GM12878 (cell line): ENCODE measurements at regions not wholly inside any gene's neighbourhood (a gene's known extent, or its start where the extent isn't known, plus 50 kb on each side); places are given as distances from the start of the nearest gene placed in this dataset.

Experiments used
- ATAC-seq: fragments of 200-7000 bp; cut with Tn5 transposase; 3 replicates; pipeline ENCODE4 v1.9.1; 2020; ENCODE audit warnings: mild to moderate bottlenecking, moderate library complexity
- BruUV-seq: library from RNA; stranded (reverse); fragments of 400-500 nt; replicated peaks from 2 replicates; lab custom pipeline; 2021; lab: Mats Ljungman, UMichigan
- CTCF ChIA-PET: fragments of 300-600 bp; sonication (Branson Sonifier 250); formaldehyde crosslinking; extraction: SDS; loops from one replicate; lab custom pipeline; 2021; ENCODE audit warnings: inconsistent platforms; lab: Yijun Ruan, JAX
- POLR2A ChIA-PET: fragments of 350-600 bp; formaldehyde crosslinking; extraction: SDS; loops from one replicate; lab custom pipeline; 2021; ENCODE audit warnings: inconsistent platforms; lab: Charles Lee
- RAD21 ChIA-PET: fragments of 300-600 bp; sonication (Branson Sonifier 250); formaldehyde crosslinking; loops from one replicate; lab custom pipeline; 2023; ENCODE audit warnings: antibody characterized with exemption; ENCODE audit not compliant: unreplicated experiment; lab: Charles Lee
- SMC1A ChIA-PET: fragments of 300-600 bp; sonication (Branson Sonifier 250); formaldehyde crosslinking; loops from one replicate; lab custom pipeline; 2023; ENCODE audit not compliant: unreplicated experiment, uncharacterized antibody; lab: Charles Lee
- DNase-seq: peaks from one replicate; pipeline ENCODE4 v3.0.0-alpha.2; 2011; ENCODE audit warnings: low read depth, low spot score
- FAIRE-seq: peaks from 3 replicates; lab custom pipeline; 2011; peaks lifted over from hg19 to GRCh38; lab: Jason Lieb, UNC
- H2AFZ ChIP-seq: 2 replicates; pipeline ENCODE4 v1.6.0; 2011; ENCODE audit warnings: low read depth, low read length, control low read depth; ENCODE audit not compliant: control insufficient read depth
- H3K27ac ChIP-seq: 2 replicates; pipeline ENCODE4 v1.5.1; 2011; ENCODE audit warnings: control low read depth; ENCODE audit not compliant: control insufficient read depth, insufficient read depth
- H3K27me3 ChIP-seq, 2 experiments: replicated peaks in 1 of 2; 2 replicates each; pipeline versions ENCODE4 v1.6.0 to v1.6.1; 2011; ENCODE audit warnings: low read length in 1 of 2; ENCODE audit not compliant: control insufficient read depth in 2 of 2, insufficient read depth in 2 of 2
- H3K36me3 ChIP-seq, 2 experiments: 2 replicates each; pipeline ENCODE4 v1.5.1; 2011; ENCODE audit warnings: low read length in 1 of 2; ENCODE audit not compliant: control insufficient read depth in 2 of 2, insufficient read depth in 2 of 2
- H3K4me1 ChIP-seq: 2 replicates; pipeline ENCODE4 v1.6.1; 2011; ENCODE audit warnings: mild to moderate bottlenecking, low read length, moderate library complexity, mixed read lengths; ENCODE audit not compliant: control insufficient read depth, insufficient read depth
- H3K4me2 ChIP-seq: 2 replicates; pipeline ENCODE4 v1.6.0; 2011; ENCODE audit warnings: control low read depth; ENCODE audit not compliant: control insufficient read depth, insufficient read depth
- H3K4me3 ChIP-seq: fragments of 200-600 bp; sonication (generic); 2 replicates; pipeline ENCODE4 v1.5.1; 2016
- H3K79me2 ChIP-seq: 2 replicates; pipeline ENCODE4 v1.6.0; 2011; ENCODE audit warnings: low read length; ENCODE audit not compliant: control insufficient read depth, insufficient read depth
- H3K9ac ChIP-seq: 2 replicates; pipeline ENCODE4 v1.8.0; 2011; ENCODE audit warnings: low read length, control low read depth, mixed read lengths; ENCODE audit not compliant: control insufficient read depth, insufficient read depth
- H3K9me3 ChIP-seq: replicated peaks from 3 replicates; pipeline ENCODE4 v1.5.1; 2011; ENCODE audit warnings: mild to moderate bottlenecking, low read length; ENCODE audit not compliant: control insufficient read depth, insufficient read depth
- H4K20me1 ChIP-seq: 2 replicates; pipeline ENCODE4 v1.6.0; 2011; ENCODE audit not compliant: control insufficient read depth, insufficient read depth
- BMI1 ChIP-seq: fragments of 450-650 bp; IDR thresholded peaks from 2 replicates; pipeline ENCODE4 v1.6.1; 2016; ENCODE audit warnings: mild to moderate bottlenecking, moderate library complexity, borderline replicate concordance
- NFYB ChIP-seq: IDR thresholded peaks from 2 replicates; pipeline ENCODE4 v1.6.1; 2011; ENCODE audit warnings: low read depth, mild to moderate bottlenecking, low read length, improper control_type of control experiment, moderate library complexity; ENCODE audit not compliant: insufficient read depth
- WGBS: methylation state at CpG from one replicate; pipeline ENCODE4 v1.1.6; 2016; ENCODE audit warnings: low lambda C conversion rate; ENCODE audit not compliant: insufficient replicate concordance, insufficient coverage; ENCODE audit errors: missing lambda C conversion rate; 5-methylcytosine and 5-hydroxymethylcytosine counted together
- in situ Hi-C: fragments of 300-500 bp; cut with MboI; formaldehyde crosslinking; loops from 9 replicates; pipeline ENCODE4 v1.14.3; 2018; ENCODE audit warnings: mixed read lengths
- intact Hi-C: fragments of 100-400 bp; cut with micrococcal nuclease; formaldehyde crosslinking; loops from one replicate; pipeline ENCODE4 v1.14.2; 2022; ENCODE audit not compliant: unreplicated experiment
- TF ChIP-seq, protein P1 (sequence below): fragments of 450-650 bp; IDR thresholded peaks from 2 replicates; pipeline ENCODE4 v1.6.1; 2016; ENCODE audit warnings: mild to moderate bottlenecking
- TF ChIP-seq, protein P2 (sequence below): fragments of 450-650 bp; IDR thresholded peaks from 2 replicates; pipeline ENCODE4 v1.6.1; 2018; ENCODE audit warnings: borderline replicate concordance, mild to moderate bottlenecking; ENCODE audit not compliant: partially characterized antibody
- TF ChIP-seq, protein P3 (sequence below): fragments of 450-650 bp; formaldehyde crosslinking; IDR thresholded peaks from 2 replicates; pipeline ENCODE4 v1.5.0; 2022; ENCODE audit warnings: mild to moderate bottlenecking, missing genetic modification characterization

DNA sequence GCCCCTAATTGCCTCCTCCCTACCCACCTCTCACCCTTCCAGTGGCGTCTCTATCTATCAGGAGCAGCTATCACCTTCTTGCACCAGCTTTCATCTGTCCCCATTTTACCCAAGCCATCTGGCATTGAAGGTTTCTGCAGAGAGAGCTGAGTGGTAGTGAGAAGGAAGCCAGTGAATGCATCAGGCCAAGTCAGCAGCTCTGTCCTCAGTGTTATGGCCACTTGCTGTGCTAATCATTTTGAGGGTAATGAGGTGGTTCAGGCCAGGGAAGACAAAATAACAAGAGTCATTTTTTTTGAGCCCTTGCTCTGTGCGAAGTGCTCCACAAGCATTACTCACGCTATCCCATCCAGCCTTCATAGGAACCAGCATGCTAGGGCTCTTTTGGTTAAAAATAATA lies 164.7 kb downstream of the SUDS3 start (continued):
- TF ChIP-seq, protein P1, sequence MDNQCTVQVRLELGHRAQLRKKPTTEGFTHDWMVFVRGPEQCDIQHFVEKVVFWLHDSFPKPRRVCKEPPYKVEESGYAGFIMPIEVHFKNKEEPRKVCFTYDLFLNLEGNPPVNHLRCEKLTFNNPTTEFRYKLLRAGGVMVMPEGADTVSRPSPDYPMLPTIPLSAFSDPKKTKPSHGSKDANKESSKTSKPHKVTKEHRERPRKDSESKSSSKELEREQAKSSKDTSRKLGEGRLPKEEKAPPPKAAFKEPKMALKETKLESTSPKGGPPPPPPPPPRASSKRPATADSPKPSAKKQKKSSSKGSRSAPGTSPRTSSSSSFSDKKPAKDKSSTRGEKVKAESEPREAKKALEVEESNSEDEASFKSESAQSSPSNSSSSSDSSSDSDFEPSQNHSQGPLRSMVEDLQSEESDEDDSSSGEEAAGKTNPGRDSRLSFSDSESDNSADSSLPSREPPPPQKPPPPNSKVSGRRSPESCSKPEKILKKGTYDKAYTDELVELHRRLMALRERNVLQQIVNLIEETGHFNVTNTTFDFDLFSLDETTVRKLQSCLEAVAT, result no peak
- TF ChIP-seq BMI1, result no peak
- TF ChIP-seq, protein P2, sequence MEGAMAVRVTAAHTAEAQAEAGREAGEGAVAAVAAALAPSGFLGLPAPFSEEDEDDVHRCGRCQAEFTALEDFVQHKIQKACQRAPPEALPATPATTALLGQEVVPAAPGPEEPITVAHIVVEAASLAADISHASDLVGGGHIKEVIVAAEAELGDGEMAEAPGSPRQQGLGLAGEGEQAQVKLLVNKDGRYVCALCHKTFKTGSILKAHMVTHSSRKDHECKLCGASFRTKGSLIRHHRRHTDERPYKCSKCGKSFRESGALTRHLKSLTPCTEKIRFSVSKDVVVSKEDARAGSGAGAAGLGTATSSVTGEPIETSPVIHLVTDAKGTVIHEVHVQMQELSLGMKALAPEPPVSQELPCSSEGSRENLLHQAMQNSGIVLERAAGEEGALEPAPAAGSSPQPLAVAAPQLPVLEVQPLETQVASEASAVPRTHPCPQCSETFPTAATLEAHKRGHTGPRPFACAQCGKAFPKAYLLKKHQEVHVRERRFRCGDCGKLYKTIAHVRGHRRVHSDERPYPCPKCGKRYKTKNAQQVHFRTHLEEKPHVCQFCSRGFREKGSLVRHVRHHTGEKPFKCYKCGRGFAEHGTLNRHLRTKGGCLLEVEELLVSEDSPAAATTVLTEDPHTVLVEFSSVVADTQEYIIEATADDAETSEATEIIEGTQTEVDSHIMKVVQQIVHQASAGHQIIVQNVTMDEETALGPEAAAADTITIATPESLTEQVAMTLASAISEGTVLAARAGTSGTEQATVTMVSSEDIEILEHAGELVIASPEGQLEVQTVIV, result no peak

DNA sequence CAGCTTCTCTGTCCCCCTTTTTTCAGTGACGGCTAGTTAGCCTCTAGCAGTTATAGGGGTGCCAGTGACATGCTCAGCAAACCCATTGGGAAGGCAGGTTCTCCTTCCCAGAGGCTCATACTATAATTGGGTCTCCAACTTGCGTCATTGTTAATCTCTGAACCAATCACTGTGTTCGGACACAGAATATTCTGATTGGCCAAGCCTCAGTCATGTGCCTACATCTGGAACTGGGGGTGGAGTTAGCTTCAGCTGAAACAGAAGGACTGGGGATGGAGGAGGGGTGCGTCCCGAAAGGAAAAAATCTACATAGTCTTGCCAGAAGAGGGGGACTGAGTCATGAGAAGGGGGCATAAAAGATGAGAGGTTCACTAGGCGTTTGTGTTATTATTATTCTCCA lies 165.6 kb downstream of the SUDS3 start:
- WGBS, result 49% methylated on average over 6 of the region's 6 CpGs
- Histone ChIP-seq H3K27ac (no peak overlapping the region), H3K4me1 (no peaks in the 10 kb centered on the region), H3K4me2 (no peak overlapping the region), H4K20me1 (no peaks in the 10 kb centered on the region), H3K4me3 (no peak overlapping the region), H3K79me2 (no peaks in the 10 kb centered on the region), H3K36me3 (no peaks in the 10 kb centered on the region), H3K27me3 (no peaks in the 10 kb centered on the region), H3K9ac (no peak overlapping the region), H3K9me3 (no peaks in the 10 kb centered on the region), H2AFZ (no peak overlapping the region)
- DNase-seq, result no peak
- in situ Hi-C loops, result no loop called here
- ChIA-PET RAD21 (no interaction called here), CTCF (no interaction called here)
- ATAC-seq, result no peak
- TF ChIP-seq NFYB, result peak; percentile 59
- TF ChIP-seq, protein P3, sequence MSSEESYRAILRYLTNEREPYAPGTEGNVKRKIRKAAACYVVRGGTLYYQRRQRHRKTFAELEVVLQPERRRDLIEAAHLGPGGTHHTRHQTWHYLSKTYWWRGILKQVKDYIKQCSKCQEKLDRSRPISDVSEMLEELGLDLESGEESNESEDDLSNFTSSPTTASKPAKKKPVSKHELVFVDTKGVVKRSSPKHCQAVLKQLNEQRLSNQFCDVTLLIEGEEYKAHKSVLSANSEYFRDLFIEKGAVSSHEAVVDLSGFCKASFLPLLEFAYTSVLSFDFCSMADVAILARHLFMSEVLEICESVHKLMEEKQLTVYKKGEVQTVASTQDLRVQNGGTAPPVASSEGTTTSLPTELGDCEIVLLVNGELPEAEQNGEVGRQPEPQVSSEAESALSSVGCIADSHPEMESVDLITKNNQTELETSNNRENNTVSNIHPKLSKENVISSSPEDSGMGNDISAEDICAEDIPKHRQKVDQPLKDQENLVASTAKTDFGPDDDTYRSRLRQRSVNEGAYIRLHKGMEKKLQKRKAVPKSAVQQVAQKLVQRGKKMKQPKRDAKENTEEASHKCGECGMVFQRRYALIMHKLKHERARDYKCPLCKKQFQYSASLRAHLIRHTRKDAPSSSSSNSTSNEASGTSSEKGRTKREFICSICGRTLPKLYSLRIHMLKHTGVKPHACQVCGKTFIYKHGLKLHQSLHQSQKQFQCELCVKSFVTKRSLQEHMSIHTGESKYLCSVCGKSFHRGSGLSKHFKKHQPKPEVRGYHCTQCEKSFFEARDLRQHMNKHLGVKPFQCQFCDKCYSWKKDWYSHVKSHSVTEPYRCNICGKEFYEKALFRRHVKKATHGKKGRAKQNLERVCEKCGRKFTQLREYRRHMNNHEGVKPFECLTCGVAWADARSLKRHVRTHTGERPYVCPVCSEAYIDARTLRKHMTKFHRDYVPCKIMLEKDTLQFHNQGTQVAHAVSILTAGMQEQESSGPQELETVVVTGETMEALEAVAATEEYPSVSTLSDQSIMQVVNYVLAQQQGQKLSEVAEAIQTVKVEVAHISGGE (CRISPR knock-in tag), result no peak
- TF ChIP-seq, all 136 proteins: peak for 1
- no peak for FAIRE-seq
- intact Hi-C loops, result no loop called here
- POLR2A ChIA-PET, result no interaction called here
- BruUV-seq, result no TSS peak
- SMC1A ChIA-PET, result no interaction called here
